ENCODE measurements at regions not wholly inside any gene's neighbourhood (a gene's known extent, or its start where the extent isn't known, plus 50 kb on each side); places are given as distances from the start of the nearest gene placed in this dataset.

DNA sequence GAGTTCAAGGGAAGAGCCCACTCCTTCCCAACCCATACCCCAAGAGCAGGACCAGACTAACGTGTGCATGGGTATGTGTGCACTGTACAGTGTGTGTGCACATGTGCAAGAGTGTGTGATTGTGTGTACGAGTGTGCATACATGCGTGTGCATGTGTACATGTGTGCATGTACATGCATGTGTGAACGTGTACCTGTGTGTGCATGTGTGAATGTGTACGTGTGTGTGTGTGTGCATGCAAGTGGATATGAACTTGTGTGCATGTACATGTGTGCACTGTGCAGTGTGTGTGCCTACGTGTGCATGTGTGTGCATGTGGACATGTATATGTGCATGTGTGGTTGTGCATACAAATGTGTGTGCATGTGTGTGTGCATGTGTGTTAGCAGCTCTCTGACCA is 223.1 kb downstream of the RBFOX3 start:
- TF ChIP-seq, protein P1, sequence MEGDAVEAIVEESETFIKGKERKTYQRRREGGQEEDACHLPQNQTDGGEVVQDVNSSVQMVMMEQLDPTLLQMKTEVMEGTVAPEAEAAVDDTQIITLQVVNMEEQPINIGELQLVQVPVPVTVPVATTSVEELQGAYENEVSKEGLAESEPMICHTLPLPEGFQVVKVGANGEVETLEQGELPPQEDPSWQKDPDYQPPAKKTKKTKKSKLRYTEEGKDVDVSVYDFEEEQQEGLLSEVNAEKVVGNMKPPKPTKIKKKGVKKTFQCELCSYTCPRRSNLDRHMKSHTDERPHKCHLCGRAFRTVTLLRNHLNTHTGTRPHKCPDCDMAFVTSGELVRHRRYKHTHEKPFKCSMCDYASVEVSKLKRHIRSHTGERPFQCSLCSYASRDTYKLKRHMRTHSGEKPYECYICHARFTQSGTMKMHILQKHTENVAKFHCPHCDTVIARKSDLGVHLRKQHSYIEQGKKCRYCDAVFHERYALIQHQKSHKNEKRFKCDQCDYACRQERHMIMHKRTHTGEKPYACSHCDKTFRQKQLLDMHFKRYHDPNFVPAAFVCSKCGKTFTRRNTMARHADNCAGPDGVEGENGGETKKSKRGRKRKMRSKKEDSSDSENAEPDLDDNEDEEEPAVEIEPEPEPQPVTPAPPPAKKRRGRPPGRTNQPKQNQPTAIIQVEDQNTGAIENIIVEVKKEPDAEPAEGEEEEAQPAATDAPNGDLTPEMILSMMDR (conservative IDR thresholded peaks at IDR 0.05 in 1 of 2, IDR thresholded peaks at IDR 0.05 in 1 of 2; ENCODE audit: extremely low read depth in 1 of 2, insufficient read depth in 1 of 2, low read depth in 1 of 2, low read length in 2 of 2), result no peak
- no peak for TF ChIP-seq EZH2 (IDR thresholded peaks at IDR 0.05; ENCODE audit: borderline replicate concordance, low read length)

Data from mammary epithelial cell (primary cell).